Neural crest cell (in vitro differentiated cells): ENCODE measurements at regions not wholly inside any gene's neighbourhood (a gene's known extent, or its start where the extent isn't known, plus 50 kb on each side); places are given as distances from the start of the nearest gene placed in this dataset.

Experiments used
- DNase-seq: peaks from one replicate; pipeline ENCODE4 v3.0.0; 2021; ENCODE audit warnings: low read depth, mixed read lengths, low spot score
- H3K27ac Mint-ChIP-seq: one replicate; pipeline ENCODE4 v1.8.0; 2021; ENCODE audit warnings: mild to moderate bottlenecking, mixed read lengths; ENCODE audit not compliant: unreplicated experiment
- H3K27me3 Mint-ChIP-seq: 2 replicates; pipeline ENCODE4 v1.8.0; 2021; ENCODE audit warnings: low read depth, mild to moderate bottlenecking, mixed read lengths
- H3K36me3 Mint-ChIP-seq: 2 replicates; pipeline ENCODE4 v1.8.0; 2021; ENCODE audit warnings: low read depth, mild to moderate bottlenecking, mixed read lengths
- H3K4me1 Mint-ChIP-seq: 2 replicates; pipeline ENCODE4 v1.8.0; 2021; ENCODE audit warnings: mixed read lengths
- H3K4me3 Mint-ChIP-seq: one replicate; pipeline ENCODE4 v1.8.0; 2021; ENCODE audit warnings: mild to moderate bottlenecking, mixed read lengths
- H3K9me3 Mint-ChIP-seq: 2 replicates; pipeline ENCODE4 v1.8.0; 2021; ENCODE audit warnings: mixed read lengths
- CTCF ChIP-seq: fragments of 200-600 bp; sonication (generic); conservative IDR thresholded peaks from 2 replicates; pipeline ENCODE4 v1.5.0; 2021; ENCODE audit warnings: antibody characterized with exemption, mild to moderate bottlenecking

- Mint-ChIP-seq H3K36me3 (peaks cover 4% of the 10 kb centered on the region), H3K9me3 (peaks cover 2% of the 10 kb centered on the region), H3K4me1 (peaks cover 14% of the 10 kb centered on the region)
These were observed 126.5 kb downstream of the C12orf75 start for GRCh38 chr12:105457026-105457425.

GRCh38 chr12:105459760-105460330 lies 129.4 kb downstream of the C12orf75 start:
- peaks cover 14% of the 10 kb centered on the region for H3K4me1 Mint-ChIP-seq
- H3K36me3 Mint-ChIP-seq = peaks cover 4% of the 10 kb centered on the region
- no peaks in the 10 kb centered on the region for H3K27me3 Mint-ChIP-seq
- H3K9me3 Mint-ChIP-seq = peaks cover 2% of the 10 kb centered on the region
- no peak for TF ChIP-seq CTCF
- H3K27ac Mint-ChIP-seq = no peak overlapping the region
- DNase-seq = no peak
- H3K4me3 Mint-ChIP-seq = no peak overlapping the region

More at GRCh38 chr12:105457026-105457425, 126.5 kb downstream of the C12orf75 start:
- no peak overlapping the region for H3K27ac Mint-ChIP-seq
- no peak for TF ChIP-seq CTCF
- no peak for DNase-seq
- no peak overlapping the region for H3K4me3 Mint-ChIP-seq
- H3K27me3 Mint-ChIP-seq = no peaks in the 10 kb centered on the region

GRCh38 chr12:105461271-105461943 lies 130.9 kb downstream of the C12orf75 start:
- Mint-ChIP-seq H3K4me1 (peaks cover 18% of the 10 kb centered on the region), H3K36me3 (peaks cover 4% of the 10 kb centered on the region), H3K4me3 (no peak overlapping the region), H3K9me3 (peaks cover 2% of the 10 kb centered on the region), H3K27ac (no peak overlapping the region), H3K27me3 (no peaks in the 10 kb centered on the region)
- no peak for DNase-seq
- no peak for TF ChIP-seq CTCF

- H3K9me3 Mint-ChIP-seq = peaks cover 5% of the 10 kb centered on the region
- no peaks in the 10 kb centered on the region for H3K27me3 Mint-ChIP-seq
- DNase-seq = no peak
- peaks cover 4% of the 10 kb centered on the region for H3K36me3 Mint-ChIP-seq
- no peak for TF ChIP-seq CTCF
- H3K4me3 Mint-ChIP-seq = no peak overlapping the region
- H3K27ac Mint-ChIP-seq = no peak overlapping the region
- peaks cover 21% of the 10 kb centered on the region for H3K4me1 Mint-ChIP-seq
These were observed 131.7 kb downstream of the C12orf75 start for GRCh38 chr12:105461944-105462762.

GRCh38 chr12:105462831-105463230 lies 132.3 kb downstream of the C12orf75 start:
- no peak overlapping the region for H3K27ac Mint-ChIP-seq
- no peaks in the 10 kb centered on the region for H3K27me3 Mint-ChIP-seq
- H3K4me1 Mint-ChIP-seq = peaks cover 26% of the 10 kb centered on the region
- TF ChIP-seq CTCF = no peak
- DNase-seq = no peak
- no peak overlapping the region for H3K4me3 Mint-ChIP-seq
- H3K36me3 Mint-ChIP-seq = peaks cover 4% of the 10 kb centered on the region
- H3K9me3 Mint-ChIP-seq = peaks cover 5% of the 10 kb centered on the region
